GDM1 (cell line): ENCODE measurements at regions not wholly inside any gene's neighbourhood (a gene's known extent, or its start where the extent isn't known, plus 50 kb on each side); places are given as distances from the start of the nearest gene placed in this dataset.
A peak's percentile ranks its signal among the peaks of the same experiment; 100 is the strongest.
"Not testable (repeated sequence)": the region's sequence is repeated elsewhere in the genome, so short reads cannot be mapped to it uniquely, and the experiment has no call there.

Experiments used
- DNase-seq: peaks from one replicate; lab custom pipeline; 2025; lab: John Stamatoyannopoulos, UW

DNA sequence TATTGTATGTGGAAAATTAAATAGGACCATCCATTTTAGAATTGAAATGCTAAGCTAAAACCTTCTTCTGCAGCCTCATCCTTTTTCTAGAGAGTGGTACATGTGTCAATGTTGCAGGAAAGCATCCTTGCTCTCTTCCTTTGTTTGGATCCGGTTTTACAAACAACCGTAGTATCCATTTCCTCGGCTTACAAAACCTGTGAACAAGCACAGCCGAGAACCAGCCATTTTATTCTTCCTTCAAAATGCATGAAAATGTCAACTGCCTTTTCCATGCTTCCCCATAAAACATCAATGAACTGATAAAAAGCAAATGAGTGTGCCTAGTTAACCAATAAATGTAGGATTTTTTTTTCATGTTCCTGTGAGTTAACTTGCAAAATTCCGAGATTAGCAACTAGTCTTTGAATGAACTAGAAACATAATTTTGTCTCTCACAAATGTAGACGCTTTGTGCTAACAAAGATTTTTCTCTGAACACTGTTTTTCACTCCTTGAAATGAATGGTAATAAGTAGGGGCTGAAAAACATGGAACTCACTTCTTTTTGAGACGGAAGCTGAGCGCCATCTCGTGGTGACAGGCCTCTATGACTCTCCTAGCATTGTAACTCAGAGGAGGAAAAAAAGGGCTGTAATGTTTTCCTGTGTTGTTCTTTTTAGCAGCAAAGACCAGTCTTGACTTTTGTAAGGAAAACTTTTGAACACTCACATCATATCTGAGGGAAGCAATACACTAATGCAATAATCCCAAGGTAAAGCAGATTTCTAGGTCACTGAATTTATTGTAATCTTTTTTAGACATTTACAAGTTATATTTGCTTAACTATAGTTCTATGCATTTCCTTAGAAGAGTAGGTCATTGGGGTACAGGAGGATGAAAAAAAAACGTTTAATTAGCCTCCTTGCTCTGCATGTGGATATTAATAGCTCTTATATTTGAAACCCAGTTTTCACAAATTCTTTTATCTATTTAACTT lies 157.4 kb upstream of the FOXG1 start:
- DNase-seq, result peak; percentile 16

DNA sequence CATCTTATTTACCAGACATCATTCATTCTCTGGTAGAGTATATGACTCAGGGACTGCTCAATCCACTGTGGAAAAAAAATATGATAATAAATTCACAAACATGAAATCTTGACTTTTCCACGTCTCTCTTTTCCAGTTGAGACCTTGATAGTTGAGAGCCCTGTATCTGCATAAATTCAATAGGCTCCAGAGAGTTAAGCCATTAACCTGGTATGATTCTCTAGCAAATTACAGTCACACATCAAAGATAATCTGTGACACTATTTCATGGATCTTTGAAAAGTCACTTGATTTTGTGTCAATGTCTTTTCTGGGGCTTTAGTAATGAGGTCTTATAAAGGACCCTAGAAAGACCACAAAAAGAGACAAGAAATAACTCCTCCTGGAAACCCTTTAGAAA lies 154.2 kb upstream of the FOXG1 start:
- no peak for DNase-seq

DNA sequence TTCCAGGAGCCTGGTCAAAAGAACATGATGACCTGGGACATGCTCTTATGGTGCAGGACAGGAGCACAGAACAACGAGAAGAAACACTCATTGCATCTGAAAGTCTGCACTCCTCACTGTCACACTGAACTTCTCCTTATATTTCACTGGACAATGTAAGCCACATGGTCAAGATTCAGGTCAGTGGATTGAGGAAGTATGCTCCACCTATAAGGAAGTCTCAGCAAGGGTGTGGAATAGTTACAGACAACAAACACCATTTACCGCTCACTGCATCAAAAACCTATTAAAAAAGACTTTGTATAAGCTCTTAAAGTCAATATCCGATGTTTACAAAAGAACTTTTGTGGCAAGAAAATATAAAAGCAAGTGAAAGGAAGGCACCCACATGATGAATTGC lies 153.1 kb upstream of the FOXG1 start:
- no peak for DNase-seq

DNA sequence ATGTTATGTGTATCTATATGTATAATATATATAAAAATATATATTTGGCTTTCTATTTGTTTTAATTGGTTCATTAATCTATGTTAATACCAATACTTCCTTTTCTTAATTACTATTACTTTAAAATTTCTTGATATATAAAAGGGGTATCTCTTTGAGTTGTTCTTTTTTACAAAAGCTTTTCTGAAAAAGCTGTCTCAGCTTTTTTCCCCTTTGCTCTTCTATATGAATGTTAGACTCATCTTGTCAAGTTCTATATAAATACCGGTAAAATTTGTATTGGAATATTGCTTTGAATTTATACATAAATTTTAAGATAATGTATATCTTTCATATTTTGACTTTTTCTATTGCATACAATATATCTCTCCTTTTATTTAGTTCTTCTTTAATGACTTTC lies 139.8 kb upstream of the FOXG1 start:
- DNase-seq, result no peak

DNA sequence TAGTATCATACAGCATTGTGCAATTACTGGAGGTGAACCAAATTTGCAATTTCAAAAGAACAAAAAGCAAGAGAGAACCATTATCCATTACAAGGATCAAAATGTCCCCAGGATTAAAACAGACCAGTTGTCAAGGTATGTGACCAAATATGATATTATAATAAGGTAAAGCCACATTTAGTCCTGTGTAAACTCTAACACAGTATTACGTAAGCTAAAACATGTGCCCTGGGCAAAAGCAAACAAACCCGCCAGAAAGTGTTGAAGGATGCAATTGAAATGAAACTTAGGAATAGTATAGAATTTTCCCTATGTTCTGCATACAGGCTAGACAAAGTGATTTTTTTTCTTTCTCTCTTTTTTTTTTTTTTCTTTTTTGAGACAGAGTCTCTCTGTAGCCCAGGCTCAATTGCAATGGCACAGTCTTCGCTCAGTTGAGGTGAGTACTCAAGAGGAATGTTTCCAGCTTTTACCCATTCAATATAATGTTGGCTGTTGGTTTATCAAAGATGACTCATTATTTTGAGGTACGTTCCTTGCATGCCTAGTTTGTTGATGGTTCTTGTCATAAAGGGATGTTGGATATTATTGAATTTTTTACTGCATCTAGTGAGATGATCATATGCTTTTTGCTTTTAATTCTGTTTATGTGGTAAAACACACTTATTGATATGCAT lies 137.1 kb upstream of the FOXG1 start:
- DNase-seq, result no peak

DNA sequence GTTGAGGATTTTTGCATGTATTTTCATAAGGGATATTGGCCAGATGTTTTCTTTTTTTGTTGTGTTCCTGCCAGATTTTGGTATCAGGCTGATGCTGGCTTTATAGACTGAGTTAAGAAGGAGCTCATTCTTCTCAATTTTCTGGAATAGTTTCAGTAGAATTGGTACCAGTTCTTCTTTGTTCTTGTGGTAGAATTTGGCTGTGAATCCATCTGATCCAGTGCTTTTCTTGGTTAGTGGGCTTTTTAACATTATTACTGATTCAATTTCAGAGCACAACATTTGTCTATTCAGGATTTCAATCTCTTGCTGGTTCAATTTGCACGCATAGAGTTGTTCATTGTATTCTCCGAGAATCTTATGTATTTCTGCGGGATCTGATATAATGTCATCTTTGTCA lies 136.5 kb upstream of the FOXG1 start:
- DNase-seq, result no peak

DNA sequence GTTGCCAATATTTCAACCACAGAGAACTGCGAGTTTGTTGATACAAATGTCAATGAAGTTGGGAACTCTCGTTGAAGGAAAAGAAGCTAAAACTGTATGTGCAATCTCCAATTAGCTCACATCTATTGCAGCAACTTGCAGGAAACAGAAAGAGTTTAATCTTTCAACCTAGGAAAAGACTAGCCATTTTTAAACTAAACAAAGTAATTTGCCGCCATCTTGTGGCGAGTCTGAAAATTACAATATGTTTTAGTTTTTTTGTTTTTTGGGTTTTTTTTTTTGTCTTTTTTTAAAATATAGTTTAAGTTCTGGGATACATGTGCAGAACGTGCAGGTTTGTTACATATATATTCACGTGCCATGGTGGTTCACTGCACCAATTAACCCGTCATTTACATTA lies 131.2 kb upstream of the FOXG1 start:
- no peak for DNase-seq

DNA sequence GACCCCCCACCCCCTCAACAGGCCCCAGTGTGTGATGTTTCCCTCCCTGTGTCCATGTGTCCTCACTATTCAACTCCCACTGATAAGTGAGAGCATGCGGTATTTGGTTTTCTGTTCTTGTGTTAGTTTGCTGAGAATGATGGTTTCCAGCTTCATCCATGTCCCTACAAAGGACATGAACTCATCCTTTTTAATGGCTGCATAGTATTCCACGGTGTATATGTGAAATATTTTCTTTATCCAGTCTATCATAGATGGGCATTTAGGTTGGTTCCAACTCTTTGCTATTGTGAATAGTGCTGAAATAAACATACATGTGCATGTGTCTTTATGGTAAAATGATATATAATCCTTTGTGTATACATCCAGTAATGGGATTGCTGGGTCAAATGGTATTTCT lies 130.8 kb upstream of the FOXG1 start:
- DNase-seq, result not testable (repeated sequence)

DNA sequence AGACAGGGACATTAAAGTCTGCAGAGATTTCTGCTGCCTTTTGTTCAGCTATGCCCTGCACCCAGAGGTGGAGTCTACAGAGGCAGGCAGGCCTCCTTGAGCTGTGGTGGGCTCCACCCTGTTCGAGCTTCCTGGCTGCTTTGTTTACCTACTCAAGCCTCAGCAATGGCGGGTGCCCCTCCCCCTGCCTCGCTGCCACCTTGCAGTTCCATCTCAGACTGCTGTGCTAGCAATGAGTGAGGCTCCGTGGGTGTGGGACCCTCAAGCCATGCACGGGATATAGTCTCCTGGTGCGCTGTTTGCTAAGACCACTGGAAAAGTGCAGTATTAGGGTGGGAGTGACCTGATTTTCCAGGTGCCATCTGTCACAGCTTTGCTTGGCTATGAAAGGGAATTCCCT lies 125.4 kb upstream of the FOXG1 start:
- not testable (repeated sequence) for DNase-seq

DNA sequence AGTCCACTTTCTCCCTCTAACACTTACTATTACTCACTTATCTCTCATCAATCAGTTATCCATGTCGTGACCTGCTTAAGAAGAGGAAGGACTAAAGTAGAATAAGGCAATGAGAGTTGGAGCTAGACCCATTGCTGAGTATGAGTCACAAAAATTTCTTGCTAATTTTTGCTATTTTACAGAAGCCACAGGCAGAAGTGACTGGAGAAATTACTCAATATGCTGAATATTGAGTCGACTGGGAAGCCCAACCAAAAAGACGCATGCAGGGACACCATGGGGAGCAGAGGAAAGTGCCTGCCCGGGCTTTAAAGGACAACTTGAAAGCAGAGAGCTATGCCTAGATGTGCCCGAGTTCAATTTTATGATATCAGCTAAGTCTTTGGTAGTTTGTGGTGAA lies 115.4 kb upstream of the FOXG1 start:
- no peak for DNase-seq

DNA sequence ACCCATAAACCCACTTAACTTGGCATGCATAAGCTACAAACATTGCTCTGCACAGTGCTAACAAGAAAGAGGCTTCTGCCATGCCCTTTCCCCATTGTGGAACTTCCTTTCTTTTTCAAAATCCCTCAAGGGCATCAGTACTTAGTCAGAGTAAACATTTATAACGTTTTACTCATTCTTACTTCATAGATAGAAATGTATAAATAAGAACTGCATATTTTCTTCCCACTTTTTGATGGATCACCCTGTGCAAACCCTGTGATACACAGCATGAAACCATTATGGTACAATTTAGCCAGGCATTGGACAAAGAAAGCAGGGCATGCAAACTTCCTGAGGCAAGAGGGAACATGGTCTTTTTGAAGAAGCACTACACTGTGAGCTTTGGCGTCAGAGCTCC lies 113.8 kb upstream of the FOXG1 start:
- DNase-seq, result no peak

DNA sequence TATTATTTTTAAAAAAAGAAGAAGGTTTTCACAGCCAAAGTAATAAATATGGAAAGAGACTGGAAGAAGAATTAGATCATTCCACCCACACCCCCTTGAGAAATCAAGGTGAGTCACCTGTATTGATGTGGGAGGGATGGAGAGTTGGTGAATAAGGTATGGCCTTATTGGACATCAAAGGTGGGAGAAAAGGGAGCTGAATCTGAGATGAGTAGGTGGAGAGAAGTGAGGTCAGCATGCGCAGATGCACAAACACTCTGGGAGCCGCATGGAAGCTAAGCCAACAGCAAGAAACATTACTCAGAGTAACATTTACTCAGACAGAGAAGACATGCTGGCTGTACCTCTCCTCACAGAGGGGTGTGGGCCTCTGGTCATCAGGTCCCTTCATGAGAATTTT lies 113.1 kb upstream of the FOXG1 start:
- DNase-seq, result no peak

DNA sequence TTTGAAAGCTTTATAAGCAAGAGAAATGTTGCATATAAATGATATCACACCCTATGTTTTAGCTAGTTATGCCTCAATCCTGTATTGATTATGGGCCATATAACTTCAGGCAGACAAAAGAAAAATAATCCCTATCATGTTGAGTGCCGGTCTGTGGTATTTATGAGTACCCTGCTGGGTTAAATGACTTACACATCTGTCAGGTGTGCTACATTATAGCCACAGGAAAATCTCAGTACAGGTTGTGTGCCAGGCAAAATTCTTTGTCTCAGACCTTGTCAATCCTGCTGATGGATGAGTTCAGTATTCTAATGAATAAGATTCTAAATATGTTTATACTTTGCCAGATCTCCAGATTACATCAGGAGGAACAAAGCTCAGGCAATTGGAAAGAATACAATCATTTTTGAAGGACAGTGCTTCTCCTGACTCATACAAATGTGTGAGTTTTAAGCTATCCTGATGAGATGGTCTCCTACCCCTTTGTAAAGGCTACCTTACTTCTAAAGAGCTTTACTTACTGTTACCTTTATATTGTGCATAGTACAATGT lies 109.8 kb upstream of the FOXG1 start:
- no peak for DNase-seq

DNA sequence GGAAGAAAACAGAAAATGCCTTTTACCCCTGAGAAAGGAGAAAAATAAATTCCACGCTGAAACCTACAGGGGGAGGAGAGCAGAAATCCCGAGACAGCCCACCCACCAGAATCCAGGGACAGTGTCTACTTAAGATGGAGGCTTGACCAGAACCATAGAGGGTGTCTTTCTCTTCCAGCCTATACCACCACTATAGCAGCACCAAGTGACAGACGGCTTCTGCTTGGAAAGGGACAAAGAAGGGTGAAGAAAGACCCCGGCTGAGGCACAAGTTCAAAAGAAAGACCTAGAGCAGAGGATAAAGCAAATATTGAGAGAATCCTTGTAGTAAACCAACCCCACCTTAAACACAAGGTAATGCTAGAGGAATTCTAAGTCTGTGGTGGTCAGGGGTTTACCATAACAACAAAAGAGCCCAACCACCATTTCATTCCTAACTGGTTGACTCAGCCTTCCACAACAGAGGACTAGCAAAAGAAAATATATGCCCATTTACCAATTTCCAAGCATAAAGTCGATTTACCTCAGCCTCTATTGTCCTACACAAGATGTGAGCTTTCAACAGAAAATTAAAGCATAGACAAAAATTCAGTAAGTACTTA lies 105.3 kb upstream of the FOXG1 start:
- DNase-seq, result no peak

DNA sequence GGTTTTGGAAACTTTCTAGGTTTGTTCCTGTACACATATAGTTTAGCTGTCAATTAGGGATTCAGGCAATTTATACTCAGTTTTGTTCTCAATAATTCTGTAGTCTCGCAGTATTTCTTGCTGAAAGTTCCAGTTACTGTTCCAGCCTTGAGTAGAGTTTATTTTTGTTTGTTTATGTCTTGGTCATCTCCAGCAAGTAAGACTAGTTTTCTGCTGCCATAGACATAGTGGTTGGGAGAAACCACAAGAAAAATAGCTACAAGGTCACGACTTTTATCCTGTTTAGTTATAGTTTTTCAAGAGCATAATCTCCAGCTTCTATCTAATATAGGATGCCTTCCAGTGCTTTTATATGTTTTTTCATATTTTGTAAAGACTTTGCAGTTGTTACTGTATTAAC lies 99.6 kb upstream of the FOXG1 start:
- no peak for DNase-seq

DNA sequence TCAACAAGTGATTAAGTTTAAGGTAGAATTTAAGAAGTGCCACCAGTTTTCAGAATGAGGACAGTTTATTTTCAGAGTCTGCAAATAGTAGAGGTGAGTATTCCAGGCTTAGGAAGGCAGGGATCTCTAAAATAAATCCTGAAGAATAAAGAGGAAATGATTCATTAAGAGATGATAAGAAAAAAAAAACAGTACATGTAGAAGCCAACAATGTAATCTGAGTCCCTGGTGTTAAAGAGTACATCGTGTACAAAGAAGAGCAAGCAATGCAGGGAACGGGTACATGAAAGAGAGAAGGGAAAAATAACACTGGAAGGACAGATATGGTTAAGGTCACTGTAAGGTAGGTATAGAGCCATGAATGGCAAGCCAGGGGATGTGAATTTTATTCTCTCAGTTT lies 95.2 kb upstream of the FOXG1 start:
- no peak for DNase-seq

DNA sequence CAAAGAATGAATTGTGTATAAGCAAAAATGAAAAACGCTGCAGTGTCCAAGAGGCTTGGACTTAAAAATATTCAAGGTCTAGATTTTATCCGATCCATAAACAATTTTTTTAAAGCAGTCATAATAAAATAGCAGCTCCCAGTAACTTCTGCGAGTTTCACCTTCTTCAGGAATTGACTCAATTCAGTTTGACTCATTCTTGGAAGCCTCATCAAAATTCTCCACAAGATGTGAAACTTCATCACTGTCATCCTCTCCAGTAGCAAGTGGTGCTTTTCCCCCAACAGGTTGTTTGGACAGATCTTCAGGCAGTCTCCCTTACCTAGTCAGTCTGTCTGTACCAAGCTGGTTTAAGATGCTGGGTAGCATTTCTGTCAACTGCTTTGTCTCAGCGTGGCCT lies 93.5 kb upstream of the FOXG1 start:
- no peak for DNase-seq

DNA sequence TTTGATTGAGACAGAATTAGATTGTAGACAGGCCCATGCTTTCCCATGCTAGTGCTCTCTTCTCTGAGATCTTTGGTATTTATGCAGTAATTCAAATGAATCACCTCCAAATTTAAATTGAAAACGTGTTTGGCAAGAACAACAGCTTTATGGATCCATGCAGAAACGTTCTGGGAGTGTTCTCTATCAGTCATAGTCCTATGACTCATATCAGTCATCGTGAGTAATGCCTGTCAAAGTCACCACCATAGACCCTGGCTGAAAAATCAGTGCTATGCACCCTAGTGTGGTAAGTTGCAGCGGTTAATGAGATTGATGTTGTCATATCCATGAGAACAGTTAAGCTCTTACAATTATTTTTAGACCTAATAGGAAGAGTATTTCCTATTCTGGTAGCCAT lies 90.1 kb upstream of the FOXG1 start:
- DNase-seq, result no peak

DNA sequence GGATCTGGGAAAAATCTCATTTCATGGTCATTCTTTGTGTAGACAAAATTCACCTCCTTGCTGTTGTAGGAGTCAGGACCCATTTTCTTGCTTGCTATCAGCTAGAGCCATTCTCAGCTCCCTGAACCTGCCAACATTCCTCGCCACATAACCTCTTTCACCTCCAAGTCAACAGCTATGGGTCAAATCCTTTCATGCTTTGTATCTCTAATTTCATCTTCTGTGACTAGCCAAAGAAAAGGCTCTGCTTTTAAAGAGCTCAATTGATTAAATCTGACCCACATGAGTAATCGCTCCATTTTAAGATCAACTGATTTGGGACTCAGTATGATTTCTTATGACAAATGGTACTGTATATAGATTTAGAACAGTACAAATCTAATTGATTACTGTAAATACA lies 89.2 kb upstream of the FOXG1 start:
- no peak for DNase-seq

DNA sequence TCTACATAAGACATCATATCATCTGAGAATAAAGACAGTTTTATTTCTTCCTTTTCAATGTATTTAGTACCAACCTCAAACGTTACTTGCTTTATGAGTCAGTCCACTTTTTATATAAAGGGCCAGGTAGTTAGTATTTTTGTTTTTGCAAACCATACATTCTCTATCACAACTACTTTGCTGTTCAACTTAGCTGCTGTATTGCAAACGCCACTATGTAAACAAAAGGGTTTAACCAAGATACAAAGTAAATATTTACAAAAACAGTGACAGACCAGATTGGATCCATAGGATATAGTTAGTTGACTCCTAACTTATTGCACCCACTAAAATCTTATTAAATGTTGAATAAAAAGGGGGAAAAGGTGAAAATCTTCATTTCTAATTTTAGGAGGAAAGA lies 87.7 kb upstream of the FOXG1 start:
- DNase-seq, result no peak

DNA sequence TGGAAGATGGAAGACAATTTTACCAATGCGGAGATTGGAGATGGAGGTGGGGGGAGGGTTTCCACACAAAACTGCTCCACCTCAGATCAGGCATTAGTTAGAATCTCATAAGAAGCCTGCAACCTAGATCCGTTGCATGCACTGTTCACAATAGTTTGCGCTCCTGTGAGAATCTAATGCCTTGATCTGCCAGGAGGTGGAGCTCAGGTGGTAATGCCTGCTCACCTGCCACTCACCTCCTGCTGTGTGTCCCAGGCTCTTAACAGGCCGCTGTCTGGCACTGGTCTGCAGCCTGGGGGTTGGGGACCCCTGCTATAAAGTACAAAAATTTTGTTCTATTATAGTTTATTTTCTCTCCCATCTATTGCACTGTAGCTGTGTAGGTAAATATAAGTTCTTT lies 84.9 kb upstream of the FOXG1 start:
- no peak for DNase-seq

DNA sequence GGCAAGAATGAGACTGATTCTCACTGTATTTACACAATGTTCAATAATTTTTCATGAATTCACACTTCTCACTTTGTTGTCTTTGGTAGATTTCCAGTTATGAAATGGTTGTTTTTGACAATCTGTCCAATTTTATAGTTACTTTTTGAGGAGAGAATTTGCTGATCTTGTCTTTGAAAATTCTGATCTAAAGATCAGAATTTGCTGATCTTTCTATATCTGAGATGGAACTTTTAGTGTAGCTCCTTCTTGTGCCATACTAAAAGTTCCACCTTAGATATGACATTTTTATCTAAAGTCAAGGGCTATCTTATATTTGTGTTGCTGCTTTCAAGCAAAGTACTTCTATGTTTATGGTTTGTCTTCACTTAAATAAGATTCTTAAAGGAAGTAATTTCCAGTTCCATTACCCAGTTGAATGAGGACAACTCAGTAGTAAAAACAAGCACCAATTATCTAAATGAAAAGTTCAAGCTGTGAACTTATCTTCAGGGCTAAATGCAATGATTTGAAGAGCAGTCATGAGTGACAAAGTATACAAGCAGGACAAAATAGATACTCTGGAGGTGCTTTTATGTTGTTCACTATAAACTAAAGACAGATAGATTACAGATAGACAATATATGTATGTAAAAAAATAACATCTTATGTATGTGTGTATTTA lies 76.4 kb upstream of the FOXG1 start:
- DNase-seq, result no peak
